HepG2 (cell line): ENCODE measurements at regions not wholly inside any gene's neighbourhood (a gene's known extent, or its start where the extent isn't known, plus 50 kb on each side); places are given as distances from the start of the nearest gene placed in this dataset.

Source experiments
- ATAC-seq: fragments of 200-7000 bp; cut with Tn5 transposase; 3 replicates; pipeline ENCODE4 v1.9.1; 2020; ENCODE audit warnings: mild to moderate bottlenecking, moderate library complexity
- BruUV-seq: library from RNA; stranded (reverse); fragments of 400-500 nt; replicated peaks from 2 replicates; lab custom pipeline; 2021; lab: Mats Ljungman, UMichigan
- CTCF ChIA-PET: fragments of 300-600 bp; formaldehyde crosslinking; extraction: SDS; loops from one replicate; lab custom pipeline; 2021; ENCODE audit warnings: low total read pairs, inconsistent platforms, low intra/inter-chr PET ratio; lab: Yijun Ruan, JAX
- POLR2A ChIA-PET: fragments of 350-600 bp; sonication (Branson Sonifier 250); formaldehyde crosslinking; loops from one replicate; lab custom pipeline; 2020; ENCODE audit warnings: antibody characterized with exemption, inconsistent platforms; lab: Yijun Ruan, JAX
- DNase-seq: peaks from one replicate; pipeline ENCODE4 v3.0.0-alpha.2; 2015; ENCODE audit warnings: low spot score
- FAIRE-seq: peaks from 3 replicates; lab custom pipeline; 2011; peaks lifted over from hg19 to GRCh38; lab: Jason Lieb, UNC
- H2AFZ ChIP-seq: one replicate; pipeline ENCODE4 v1.6.1; 2011; ENCODE audit warnings: low read length, inconsistent platforms
- H3K27ac ChIP-seq: fragments of 300-600 bp; 3 replicates; pipeline ENCODE4 v1.8.0; 2011; ENCODE audit warnings: mixed run types, mild to moderate bottlenecking, mixed read lengths, low read length, inconsistent platforms; ENCODE audit not compliant: insufficient read depth; ENCODE audit errors: extremely low read length
- H3K27me3 ChIP-seq, 2 experiments: fragments of 200-600 bp in 1 of 2; 2 replicates in 1 of 2; 3 replicates in 1 of 2; pipeline versions ENCODE4 v1.6.0 to v1.8.0; 2011; ENCODE audit warnings: low read length in 2 of 2, mild to moderate bottlenecking in 2 of 2, moderate library complexity in 2 of 2, inconsistent platforms in 1 of 2; ENCODE audit not compliant: insufficient read depth in 2 of 2, control insufficient read depth in 1 of 2
- H3K36me3 ChIP-seq, 2 experiments: fragments of 200-600 bp in 1 of 2; replicated peaks in 1 of 2; 2 replicates in 1 of 2; 3 replicates in 1 of 2; pipeline versions ENCODE4 v1.5.1 to v1.8.0; 2011; ENCODE audit warnings: low read length in 2 of 2, inconsistent platforms in 1 of 2; ENCODE audit not compliant: insufficient read depth in 2 of 2, control insufficient read depth in 1 of 2
- H3K4me1 ChIP-seq: 2 replicates; pipeline ENCODE4 v1.5.1; 2012; ENCODE audit warnings: low read length, inconsistent platforms; ENCODE audit not compliant: insufficient read depth
- H3K4me2 ChIP-seq: 2 replicates; pipeline ENCODE4 v1.6.0; 2011; ENCODE audit warnings: low read depth, low read length, inconsistent platforms
- H3K4me3 ChIP-seq, 3 experiments: fragments of 200-600 bp in 1 of 3; sonication (generic), shearing (Covaris generic) in 1 of 3; replicated peaks in 1 of 3; 2 replicates each; pipeline ENCODE4 v1.5.1; 2011 to 2016; ENCODE audit warnings: low read length in 3 of 3, inconsistent platforms in 2 of 3, low read depth in 2 of 3, mild to moderate bottlenecking in 2 of 3, control low read depth in 1 of 3, mixed read lengths in 1 of 3; ENCODE audit not compliant: insufficient read depth in 1 of 3
- H3K79me2 ChIP-seq: one replicate; pipeline ENCODE4 v1.6.1; 2011; ENCODE audit warnings: low read length, inconsistent platforms; ENCODE audit not compliant: insufficient read depth
- H3K9ac ChIP-seq: 2 replicates; pipeline ENCODE4 v1.6.0; 2011; ENCODE audit warnings: mild to moderate bottlenecking, low read depth, low read length, inconsistent platforms; ENCODE audit not compliant: insufficient read depth
- H3K9me3 ChIP-seq: 2 replicates; pipeline ENCODE4 v1.5.1; 2012; ENCODE audit warnings: mild to moderate bottlenecking, low read length
- H4K20me1 ChIP-seq: 2 replicates; pipeline ENCODE4 v1.6.0; 2011; ENCODE audit warnings: inconsistent platforms, mild to moderate bottlenecking, low read length, moderate library complexity; ENCODE audit not compliant: insufficient read depth
- ADNP ChIP-seq: sonication (generic); formaldehyde crosslinking; IDR thresholded peaks from 2 replicates; pipeline ENCODE4 v1.4.0; 2020; ENCODE audit warnings: missing genetic modification reagents
- CENPT ChIP-seq: sonication (generic); formaldehyde crosslinking; IDR thresholded peaks from 2 replicates; pipeline ENCODE4 v1.8.0; 2022; ENCODE audit warnings: low read depth, mild to moderate bottlenecking, moderate library complexity, missing genetic modification reagents
- HNF4G ChIP-seq, 2 experiments: sonication (generic) in 1 of 2; formaldehyde crosslinking in 1 of 2; IDR thresholded peaks; 2 replicates each; pipeline versions ENCODE4 v1.4.0 to v1.6.1; 2011 to 2020; ENCODE audit warnings: borderline replicate concordance in 2 of 2, low read depth in 2 of 2, mild to moderate bottlenecking in 2 of 2, low read length in 1 of 2, missing genetic modification reagents in 1 of 2, moderate library complexity in 1 of 2
- HOXA5 ChIP-seq: sonication (generic); formaldehyde crosslinking; IDR thresholded peaks from 2 replicates; pipeline ENCODE4 v1.4.0; 2020; ENCODE audit warnings: missing genetic modification reagents
- PAF1 ChIP-seq: IDR thresholded peaks from 2 replicates; pipeline ENCODE4 v1.6.1; 2016; ENCODE audit warnings: missing genetic modification reagents, missing compliant biosample characterization
- PHF5A ChIP-seq: IDR thresholded peaks from one replicate; pipeline ENCODE4 v1.6.1; 2018; ENCODE audit warnings: low read depth, missing genetic modification reagents; ENCODE audit not compliant: unreplicated experiment
- PLRG1 ChIP-seq: fragments of 450-650 bp; conservative IDR thresholded peaks from 2 replicates; pipeline ENCODE4 v1.6.1; 2016
- RBFOX2 ChIP-seq: fragments of 200-400 bp; formaldehyde crosslinking; IDR thresholded peaks from 2 replicates; pipeline ENCODE4 v1.6.1; 2017; ENCODE audit warnings: low read depth, mild to moderate bottlenecking, low read length
- SETDB1 ChIP-seq: sonication (generic); formaldehyde crosslinking; IDR thresholded peaks from 2 replicates; pipeline ENCODE4 v1.5.1; 2020; ENCODE audit warnings: missing genetic modification reagents, mild to moderate bottlenecking, borderline replicate concordance
- SOX5 ChIP-seq: IDR thresholded peaks from 2 replicates; pipeline ENCODE4 v1.6.1; 2016; ENCODE audit warnings: borderline replicate concordance
- ZMYM2 ChIP-seq: sonication (generic); formaldehyde crosslinking; IDR thresholded peaks from 2 replicates; pipeline ENCODE4 v1.8.0; 2022; ENCODE audit warnings: mild to moderate bottlenecking, missing genetic modification reagents
- ZNF619 ChIP-seq: sonication (generic); formaldehyde crosslinking; IDR thresholded peaks from 2 replicates; pipeline ENCODE4 v1.4.0; 2020; ENCODE audit warnings: mild to moderate bottlenecking, missing genetic modification reagents
- ZNF749 ChIP-seq: sonication (generic); formaldehyde crosslinking; IDR thresholded peaks from 2 replicates; pipeline ENCODE4 v1.8.0; 2022; ENCODE audit warnings: mild to moderate bottlenecking, missing genetic modification reagents, moderate library complexity, borderline replicate concordance
- WGBS: methylation state at CpG from one replicate; pipeline ENCODE4 v1.1.6; 2017; ENCODE audit warnings: low lambda C conversion rate; 5-methylcytosine and 5-hydroxymethylcytosine counted together
- in situ Hi-C: cut with HindIII; loops from 2 replicates; pipeline ENCODE4 v1.10.0; 2017; ENCODE audit warnings: low pct_unique_long_range_greater_than_20kb; ENCODE audit not compliant: extremely low pct_ligation_motif_present
- intact Hi-C: fragments of 100-400 bp; cut with micrococcal nuclease; formaldehyde crosslinking; loops from one replicate; pipeline ENCODE4 v1.10.0; 2022; ENCODE audit not compliant: unreplicated experiment
- TF ChIP-seq, protein P1 (sequence below): sonication (generic); formaldehyde crosslinking; IDR thresholded peaks from 2 replicates; pipeline ENCODE4 v1.5.0; 2020; ENCODE audit warnings: mild to moderate bottlenecking, missing genetic modification reagents, moderate library complexity
- TF ChIP-seq, protein P2 (sequence below): sonication (generic); formaldehyde crosslinking; IDR thresholded peaks from 2 replicates; pipeline ENCODE4 v1.8.0; 2023; ENCODE audit warnings: mild to moderate bottlenecking, missing genetic modification reagents
- TF ChIP-seq, protein P3 (sequence below): sonication (generic); formaldehyde crosslinking; IDR thresholded peaks from 2 replicates; pipeline ENCODE4 v1.5.0; 2020; ENCODE audit warnings: missing genetic modification reagents, mild to moderate bottlenecking, borderline replicate concordance

DNA sequence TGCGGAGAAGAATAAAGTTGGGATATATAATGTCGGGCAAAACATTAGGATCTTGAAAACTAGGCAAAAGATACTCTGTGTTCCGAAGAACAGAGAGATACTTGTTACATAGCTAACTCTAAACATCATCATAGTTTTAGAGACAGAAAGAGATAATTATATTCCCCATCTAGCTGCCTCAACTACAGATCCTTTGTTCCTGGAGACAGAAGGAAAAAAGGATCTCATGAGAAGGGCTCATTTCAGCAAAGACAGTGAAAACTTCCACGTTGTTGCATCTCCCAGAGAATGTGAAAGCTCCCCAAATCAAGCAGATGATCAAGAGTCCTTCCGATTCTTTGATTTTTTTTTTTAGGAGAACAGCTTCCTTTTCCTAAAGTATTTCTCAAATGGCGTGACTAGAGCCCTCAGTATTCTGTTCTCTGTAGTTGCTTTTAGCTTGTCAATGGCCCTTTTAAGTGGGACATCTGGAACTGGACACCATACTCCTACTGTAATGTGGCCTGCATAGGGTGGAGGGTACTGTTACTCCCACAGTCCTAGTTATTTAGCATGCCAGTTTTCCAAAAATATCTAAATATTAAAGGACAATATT lies 1048.2 kb downstream of the TTLL7 start:
- TF ChIP-seq, protein P1, sequence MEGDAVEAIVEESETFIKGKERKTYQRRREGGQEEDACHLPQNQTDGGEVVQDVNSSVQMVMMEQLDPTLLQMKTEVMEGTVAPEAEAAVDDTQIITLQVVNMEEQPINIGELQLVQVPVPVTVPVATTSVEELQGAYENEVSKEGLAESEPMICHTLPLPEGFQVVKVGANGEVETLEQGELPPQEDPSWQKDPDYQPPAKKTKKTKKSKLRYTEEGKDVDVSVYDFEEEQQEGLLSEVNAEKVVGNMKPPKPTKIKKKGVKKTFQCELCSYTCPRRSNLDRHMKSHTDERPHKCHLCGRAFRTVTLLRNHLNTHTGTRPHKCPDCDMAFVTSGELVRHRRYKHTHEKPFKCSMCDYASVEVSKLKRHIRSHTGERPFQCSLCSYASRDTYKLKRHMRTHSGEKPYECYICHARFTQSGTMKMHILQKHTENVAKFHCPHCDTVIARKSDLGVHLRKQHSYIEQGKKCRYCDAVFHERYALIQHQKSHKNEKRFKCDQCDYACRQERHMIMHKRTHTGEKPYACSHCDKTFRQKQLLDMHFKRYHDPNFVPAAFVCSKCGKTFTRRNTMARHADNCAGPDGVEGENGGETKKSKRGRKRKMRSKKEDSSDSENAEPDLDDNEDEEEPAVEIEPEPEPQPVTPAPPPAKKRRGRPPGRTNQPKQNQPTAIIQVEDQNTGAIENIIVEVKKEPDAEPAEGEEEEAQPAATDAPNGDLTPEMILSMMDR (CRISPR knock-in tag), result no peak
- TF ChIP-seq PAF1 (CRISPR knock-in tag) (no peak), SETDB1 (no peak), RBFOX2 (no peak), ADNP (no peak)
- H2AFZ ChIP-seq, result no peak overlapping the region
- DNase-seq, result no peak
- ChIA-PET CTCF (no interaction called here), POLR2A (no interaction called here)
- no peak for ATAC-seq
- H3K79me2 ChIP-seq, result no peaks in the 10 kb centered on the region
- no peak for FAIRE-seq
- no peaks in the 10 kb centered on the region for H4K20me1 ChIP-seq
- H3K9me3 ChIP-seq, result peaks cover 51% of the 10 kb centered on the region
- intact Hi-C loops (no loop called here), in situ Hi-C loops (no loop called here)
- no peaks in the 10 kb centered on the region for H3K4me1 ChIP-seq
- H3K9ac ChIP-seq, result no peak overlapping the region
- no peak overlapping the region for H3K4me3 ChIP-seq
- H3K36me3 ChIP-seq, result no peaks in the 10 kb centered on the region
- no peaks in the 10 kb centered on the region for H3K27me3 ChIP-seq
- WGBS, result 40% methylated on average over 6 of the region's 6 CpGs
- H3K27ac ChIP-seq, result no peak overlapping the region
- no TSS peak for BruUV-seq
- H3K4me2 ChIP-seq, result no peak overlapping the region

DNA sequence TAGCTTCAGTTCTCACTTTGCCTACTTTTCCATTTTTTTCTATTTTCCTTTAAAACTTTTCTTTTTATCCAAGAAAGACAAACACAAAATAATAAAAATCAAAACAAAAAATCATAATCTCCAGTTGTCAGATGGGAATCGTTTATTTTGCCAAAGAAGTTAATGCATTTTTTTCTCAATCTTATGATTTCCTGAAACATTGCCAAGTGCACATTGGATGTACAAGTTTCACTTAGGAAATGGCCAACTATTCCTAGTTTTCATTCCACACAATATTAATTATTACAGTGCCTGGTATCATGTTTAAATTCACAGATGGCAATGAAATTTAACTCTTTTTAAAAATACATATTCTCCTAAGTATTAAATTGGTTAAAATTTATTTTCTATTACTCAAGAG lies 1050.5 kb downstream of the TTLL7 start:
- H3K79me2 ChIP-seq, result no peaks in the 10 kb centered on the region
- H2AFZ ChIP-seq, result no peak overlapping the region
- no TSS peak for BruUV-seq
- no peak for ATAC-seq
- H3K4me1 ChIP-seq, result no peaks in the 10 kb centered on the region
- peaks cover 60% of the 10 kb centered on the region for H3K9me3 ChIP-seq
- H3K4me3 ChIP-seq, result no peak overlapping the region
- no peak for DNase-seq
- no peaks in the 10 kb centered on the region for H3K27me3 ChIP-seq
- no peak overlapping the region for H3K4me2 ChIP-seq
- ChIA-PET CTCF (no interaction called here), POLR2A (no interaction called here)
- FAIRE-seq, result no peak
- H3K9ac ChIP-seq, result no peak overlapping the region
- intact Hi-C loops, result no loop called here
- in situ Hi-C loops, result no loop called here
- no peaks in the 10 kb centered on the region for H4K20me1 ChIP-seq
- H3K27ac ChIP-seq, result no peak overlapping the region
- 2% methylated on average over 1 of the region's 1 CpG for WGBS
- no peaks in the 10 kb centered on the region for H3K36me3 ChIP-seq
- TF ChIP-seq HOXA5 (no peak), ZMYM2 (no peak), ZNF619 (CRISPR knock-in tag) (no peak), CENPT (CRISPR knock-in tag) (no peak), SOX5 (no peak), PLRG1 (no peak), ZNF749 (CRISPR knock-in tag) (no peak), PHF5A (CRISPR knock-in tag) (no peak), HNF4G (IDR thresholded peaks at IDR 0.05; ENCODE audit: borderline replicate concordance, low read depth, low read length) (no peak), HNF4G (CRISPR knock-in tag; IDR thresholded peaks at IDR 0.05; ENCODE audit: borderline replicate concordance, low read depth) (no peak)
- TF ChIP-seq, protein P2, sequence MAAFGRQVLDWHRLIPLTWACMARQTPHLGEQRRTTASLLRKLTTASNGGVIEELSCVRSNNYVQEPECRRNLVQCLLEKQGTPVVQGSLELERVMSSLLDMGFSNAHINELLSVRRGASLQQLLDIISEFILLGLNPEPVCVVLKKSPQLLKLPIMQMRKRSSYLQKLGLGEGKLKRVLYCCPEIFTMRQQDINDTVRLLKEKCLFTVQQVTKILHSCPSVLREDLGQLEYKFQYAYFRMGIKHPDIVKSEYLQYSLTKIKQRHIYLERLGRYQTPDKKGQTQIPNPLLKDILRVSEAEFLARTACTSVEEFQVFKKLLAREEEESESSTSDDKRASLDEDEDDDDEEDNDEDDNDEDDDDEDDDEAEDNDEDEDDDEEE, result no peak
- TF ChIP-seq, protein P3, sequence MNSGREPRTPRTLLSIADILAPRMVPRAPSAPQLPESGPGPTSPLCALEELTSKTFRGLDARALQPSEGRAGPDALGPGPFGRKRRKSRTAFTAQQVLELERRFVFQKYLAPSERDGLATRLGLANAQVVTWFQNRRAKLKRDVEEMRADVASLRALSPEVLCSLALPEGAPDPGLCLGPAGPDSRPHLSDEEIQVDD, result no peak
